Activated gamma-delta T cell treated with Interleukin-2 at 50 U/mL for 16 hours (primary cell): ENCODE measurements at regions not wholly inside any gene's neighbourhood (a gene's known extent, or its start where the extent isn't known, plus 50 kb on each side); places are given as distances from the start of the nearest gene placed in this dataset.

Experiments
- DNase-seq: peaks from one replicate; pipeline ENCODE4 v3.0.0-alpha.2; 2020

GRCh38 chr22:49310354-49310753 is 517.3 kb downstream of the BRD1 start:
- DNase-seq: no peak

- DNase-seq: no peak
Measured at GRCh38 chr22:49308300-49308699, 519.4 kb downstream of the BRD1 start.

- DNase-seq: no peak
Measured at GRCh38 chr22:49307870-49308269, 519.8 kb downstream of the BRD1 start.

- no peak for DNase-seq
Measured at GRCh38 chr22:49307481-49307830, 520.2 kb downstream of the BRD1 start.

- no peak for DNase-seq
Measured at GRCh38 chr22:49306632-49307480, 520.8 kb downstream of the BRD1 start.

GRCh38 chr22:49305966-49306631 is 521.6 kb downstream of the BRD1 start:
- no peak for DNase-seq

- peak; percentile 54 for DNase-seq
Measured at GRCh38 chr22:49305214-49305965, 522.3 kb downstream of the BRD1 start.

- no peak for DNase-seq
Measured at GRCh38 chr22:49303781-49304461, 523.8 kb downstream of the BRD1 start.

GRCh38 chr22:49303061-49303735 is 524.5 kb downstream of the BRD1 start:
- no peak for DNase-seq

GRCh38 chr22:49302530-49302929 is 525.1 kb downstream of the BRD1 start:
- no peak for DNase-seq

GRCh38 chr22:49302150-49302460 is 525.6 kb downstream of the BRD1 start:
- no peak for DNase-seq

GRCh38 chr22:49301398-49302149 is 526.1 kb downstream of the BRD1 start:
- DNase-seq: no peak

- DNase-seq: no peak
Measured at GRCh38 chr22:49300951-49301397, 526.7 kb downstream of the BRD1 start.

- no peak for DNase-seq
Measured at GRCh38 chr22:49300241-49300640, 527.4 kb downstream of the BRD1 start.

GRCh38 chr22:49299821-49300231 is 527.8 kb downstream of the BRD1 start:
- no peak for DNase-seq

- no peak for DNase-seq
Measured at GRCh38 chr22:49298834-49299750, 528.6 kb downstream of the BRD1 start.

GRCh38 chr22:49297871-49298721 is 529.6 kb downstream of the BRD1 start:
- DNase-seq: no peak

GRCh38 chr22:49297286-49297870 is 530.3 kb downstream of the BRD1 start:
- no peak for DNase-seq

GRCh38 chr22:49296561-49296960 is 531.1 kb downstream of the BRD1 start:
- no peak for DNase-seq
